Lung (tissue), 11 donors: ENCODE measurements at regions not wholly inside any gene's neighbourhood (a gene's known extent, or its start where the extent isn't known, plus 50 kb on each side); places are given as distances from the start of the nearest gene placed in this dataset.

Source experiments
- ATAC-seq: fragments of 200-7000 bp; cut with Tn5 transposase; one replicate; pipeline ENCODE4 v1.9.1; 2020; ENCODE audit warnings: moderate number of reproducible peaks; ENCODE audit not compliant: insufficient read depth, low FRiP score
- DNase-seq, 3 donors: peaks; one replicate each; pipeline ENCODE4 v3.0.0-alpha.2; 2013 to 2017
- H3K27ac ChIP-seq, 2 donors: one replicate each; pipeline ENCODE4 v1.5.1; 2013; ENCODE audit warnings: mild to moderate bottlenecking in 2 of 2, moderate library complexity in 2 of 2, control low read depth in 1 of 2, inconsistent platforms in 1 of 2, low read depth in 1 of 2, low read length in 1 of 2
- H3K27me3 ChIP-seq, 3 donors: one replicate each; pipeline ENCODE4 v1.5.1; 2013; ENCODE audit warnings: low read length in 2 of 3; ENCODE audit not compliant: control insufficient read depth in 3 of 3, insufficient read depth in 3 of 3
- H3K36me3 ChIP-seq, 4 donors: one replicate each; pipeline ENCODE4 v1.5.1; 2013; ENCODE audit warnings: low read length in 4 of 4, mild to moderate bottlenecking in 1 of 4, moderate library complexity in 1 of 4; ENCODE audit not compliant: control insufficient read depth in 4 of 4, insufficient read depth in 4 of 4
- H3K4me1 ChIP-seq, 5 donors: one replicate each; pipeline ENCODE4 v1.5.1; 2013; ENCODE audit warnings: low read length in 5 of 5, mild to moderate bottlenecking in 2 of 5, moderate library complexity in 1 of 5; ENCODE audit not compliant: control insufficient read depth in 5 of 5, insufficient read depth in 5 of 5
- H3K4me3 ChIP-seq: one replicate; pipeline ENCODE4 v1.5.1; 2013; ENCODE audit warnings: mild to moderate bottlenecking, control low read depth, moderate library complexity
- H3K9ac ChIP-seq, 2 donors: one replicate each; pipeline ENCODE4 v1.5.1; 2013; ENCODE audit warnings: low read length in 2 of 2, control low read depth in 1 of 2; ENCODE audit not compliant: insufficient read depth in 1 of 2
- H3K9me3 ChIP-seq, 4 donors: one replicate each; pipeline ENCODE4 v1.5.1; 2013; ENCODE audit warnings: low read length in 3 of 4, mild to moderate bottlenecking in 1 of 4, moderate library complexity in 1 of 4; ENCODE audit not compliant: control insufficient read depth in 4 of 4, insufficient read depth in 3 of 4
- WGBS, 2 donors: extraction: QIAGEN DNeasy Blood & Tissue Kit; methylation state at CpG; one replicate each; pipeline ENCODE4 v1.1.7; 2013; 5-methylcytosine and 5-hydroxymethylcytosine counted together
- TF ChIP-seq, protein P1 (sequence below): IDR thresholded peaks from 2 replicates; pipeline ENCODE4 v1.5.1; 2012; ENCODE audit warnings: mild to moderate bottlenecking; ENCODE audit errors: control extremely low read depth, extremely low read depth
- donor health status: control.
- donor health status: control.
- donor health status: Bipolar disorder and iron deficiency.
- donor health status: healthy.
- donor health status: DM: yes; HTN: yes; CAD: no.

GRCh38 chrX:125654501-125654900 lies 334.8 kb downstream of the TEX13C start:
- Histone ChIP-seq H3K4me1 (no peaks in the 10 kb centered on the region), H3K9me3 (peaks cover 0 to 2% (median 0%) of the 10 kb centered on the region in 4 donors), H3K27me3 (peaks cover 0 to 3% (median 0%) of the 10 kb centered on the region in 3 donors), H3K36me3 (no peaks in the 10 kb centered on the region), H3K9ac (no peak overlapping the region), H3K27ac (no peak overlapping the region), H3K4me3 (no peak overlapping the region)
- TF ChIP-seq, protein P1, sequence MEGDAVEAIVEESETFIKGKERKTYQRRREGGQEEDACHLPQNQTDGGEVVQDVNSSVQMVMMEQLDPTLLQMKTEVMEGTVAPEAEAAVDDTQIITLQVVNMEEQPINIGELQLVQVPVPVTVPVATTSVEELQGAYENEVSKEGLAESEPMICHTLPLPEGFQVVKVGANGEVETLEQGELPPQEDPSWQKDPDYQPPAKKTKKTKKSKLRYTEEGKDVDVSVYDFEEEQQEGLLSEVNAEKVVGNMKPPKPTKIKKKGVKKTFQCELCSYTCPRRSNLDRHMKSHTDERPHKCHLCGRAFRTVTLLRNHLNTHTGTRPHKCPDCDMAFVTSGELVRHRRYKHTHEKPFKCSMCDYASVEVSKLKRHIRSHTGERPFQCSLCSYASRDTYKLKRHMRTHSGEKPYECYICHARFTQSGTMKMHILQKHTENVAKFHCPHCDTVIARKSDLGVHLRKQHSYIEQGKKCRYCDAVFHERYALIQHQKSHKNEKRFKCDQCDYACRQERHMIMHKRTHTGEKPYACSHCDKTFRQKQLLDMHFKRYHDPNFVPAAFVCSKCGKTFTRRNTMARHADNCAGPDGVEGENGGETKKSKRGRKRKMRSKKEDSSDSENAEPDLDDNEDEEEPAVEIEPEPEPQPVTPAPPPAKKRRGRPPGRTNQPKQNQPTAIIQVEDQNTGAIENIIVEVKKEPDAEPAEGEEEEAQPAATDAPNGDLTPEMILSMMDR, result no peak
- 58 to 78% methylated on average over 2 of the region's 2 CpGs for WGBS, 2 donors
- ATAC-seq (no peak), DNase-seq (no peak)

DNA sequence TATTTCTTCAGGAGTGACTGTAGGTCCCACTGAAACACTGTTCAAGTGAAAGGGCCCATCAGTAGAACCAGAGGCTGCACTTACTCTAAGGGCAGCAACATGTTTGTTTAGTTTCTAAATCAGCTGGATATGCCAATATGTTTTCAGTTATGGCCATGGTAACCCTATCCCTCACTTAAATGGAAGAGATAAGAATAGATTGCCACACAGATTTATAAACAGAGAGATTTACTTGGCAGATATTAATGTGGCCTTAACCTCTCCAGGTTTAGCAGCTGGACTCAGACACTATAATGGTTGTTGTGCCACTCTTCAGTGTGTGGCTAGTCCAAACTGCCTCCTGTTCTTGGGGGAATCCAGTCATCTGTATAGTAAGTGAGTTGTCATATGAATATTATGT lies 354.1 kb downstream of the TEX13C start:
- no peak overlapping the region for H3K4me3 ChIP-seq
- H3K4me1 ChIP-seq, result no peaks in the 10 kb centered on the region
- H3K27ac ChIP-seq, result no peak overlapping the region
- TF ChIP-seq, protein P1, result no peak
- no peak for DNase-seq
- no peak for ATAC-seq
- H3K36me3 ChIP-seq, result no peaks in the 10 kb centered on the region
- no peaks in the 10 kb centered on the region for H3K27me3 ChIP-seq
- H3K9me3 ChIP-seq, result peaks cover 0 to 2% (median 0%) of the 10 kb centered on the region in 4 donors
- no peak overlapping the region for H3K9ac ChIP-seq

GRCh38 chrX:125678258-125678657 lies 358.6 kb downstream of the TEX13C start:
- peaks cover 0 to 4% (median 0%) of the 10 kb centered on the region in 4 donors for H3K9me3 ChIP-seq
- H3K27ac ChIP-seq, result no peak overlapping the region
- no peaks in the 10 kb centered on the region for H3K27me3 ChIP-seq
- TF ChIP-seq, protein P1, result no peak
- no peak overlapping the region for H3K4me3 ChIP-seq
- no peaks in the 10 kb centered on the region for H3K4me1 ChIP-seq
- no peaks in the 10 kb centered on the region for H3K36me3 ChIP-seq
- 50 to 70% methylated on average over 3 of the region's 3 CpGs for WGBS, 2 donors
- no peak overlapping the region for H3K9ac ChIP-seq
- ATAC-seq (no peak), DNase-seq (no peak)

DNA sequence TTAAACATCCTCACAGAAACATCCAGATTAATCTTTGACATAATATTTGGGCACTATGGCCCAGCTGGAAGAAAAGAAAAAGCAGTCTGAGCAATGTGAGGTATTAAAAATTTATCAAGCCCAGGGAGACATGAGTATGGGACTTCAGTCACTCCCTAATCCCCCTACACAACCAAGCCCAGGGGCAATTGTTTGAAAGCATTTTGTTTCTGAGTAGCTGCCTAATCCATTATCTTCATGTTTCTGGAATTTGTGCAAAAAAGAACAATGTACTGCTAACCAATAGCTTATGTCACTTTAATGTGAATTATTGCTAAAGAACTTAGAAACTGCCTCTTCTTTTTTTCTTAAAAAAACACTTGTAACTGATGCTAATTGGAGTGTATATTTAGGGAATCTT lies 360.7 kb downstream of the TEX13C start:
- TF ChIP-seq, protein P1, result no peak
- Histone ChIP-seq H3K27me3 (no peaks in the 10 kb centered on the region), H3K36me3 (no peaks in the 10 kb centered on the region), H3K9me3 (peaks cover 0 to 4% (median 0%) of the 10 kb centered on the region in 4 donors), H3K4me3 (no peak overlapping the region), H3K9ac (no peak overlapping the region), H3K27ac (no peak overlapping the region), H3K4me1 (no peaks in the 10 kb centered on the region)
- ATAC-seq, result no peak
- DNase-seq, result no peak
